Ovary (tissue), 3 donors: ENCODE measurements at regions not wholly inside any gene's neighbourhood (a gene's known extent, or its start where the extent isn't known, plus 50 kb on each side); places are given as distances from the start of the nearest gene placed in this dataset.

Source experiments
- EP300 ChIP-seq: sonication (generic); formaldehyde crosslinking; IDR thresholded peaks from one replicate; pipeline ENCODE4 v1.6.1; 2017; ENCODE audit warnings: antibody characterized with exemption
- POLR2A ChIP-seq: fragments of 450-650 bp; IDR thresholded peaks from one replicate; pipeline ENCODE4 v1.6.1; 2017; ENCODE audit warnings: antibody characterized with exemption, mild to moderate bottlenecking, moderate library complexity
- TF ChIP-seq, protein P1 (sequence below), 3 donors: fragments of 450-650 bp in 2 of 3; fragments of 200-600 bp in 1 of 3; IDR thresholded peaks; one replicate each; pipeline versions ENCODE4 v1.5.1 to v1.8.0; 2016 to 2022; ENCODE audit warnings: antibody characterized with exemption in 3 of 3, mild to moderate bottlenecking in 1 of 3
- donor health status: DM: no; HTN: no; CAD: no.

DNA sequence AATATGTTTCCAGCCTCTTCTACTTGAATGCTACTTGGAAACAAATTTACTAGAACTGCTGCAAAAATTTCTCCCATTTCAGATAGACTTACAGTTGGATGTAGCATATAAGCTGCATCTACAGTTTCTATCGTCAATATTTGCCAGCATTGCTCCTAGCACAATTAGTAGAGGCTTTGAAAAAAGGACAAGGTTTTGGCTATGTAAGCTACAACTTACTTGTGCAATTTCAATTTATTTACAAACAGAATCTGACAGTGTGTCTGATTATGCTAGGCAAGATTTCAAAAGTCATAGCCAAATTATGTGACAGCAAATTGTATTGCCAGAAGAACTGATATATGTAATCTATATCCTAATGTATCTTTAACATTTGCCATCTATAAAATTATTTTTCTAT, 628.4 kb upstream of the FAM174A start:
- no peak for TF ChIP-seq POLR2A
- TF ChIP-seq, protein P1, sequence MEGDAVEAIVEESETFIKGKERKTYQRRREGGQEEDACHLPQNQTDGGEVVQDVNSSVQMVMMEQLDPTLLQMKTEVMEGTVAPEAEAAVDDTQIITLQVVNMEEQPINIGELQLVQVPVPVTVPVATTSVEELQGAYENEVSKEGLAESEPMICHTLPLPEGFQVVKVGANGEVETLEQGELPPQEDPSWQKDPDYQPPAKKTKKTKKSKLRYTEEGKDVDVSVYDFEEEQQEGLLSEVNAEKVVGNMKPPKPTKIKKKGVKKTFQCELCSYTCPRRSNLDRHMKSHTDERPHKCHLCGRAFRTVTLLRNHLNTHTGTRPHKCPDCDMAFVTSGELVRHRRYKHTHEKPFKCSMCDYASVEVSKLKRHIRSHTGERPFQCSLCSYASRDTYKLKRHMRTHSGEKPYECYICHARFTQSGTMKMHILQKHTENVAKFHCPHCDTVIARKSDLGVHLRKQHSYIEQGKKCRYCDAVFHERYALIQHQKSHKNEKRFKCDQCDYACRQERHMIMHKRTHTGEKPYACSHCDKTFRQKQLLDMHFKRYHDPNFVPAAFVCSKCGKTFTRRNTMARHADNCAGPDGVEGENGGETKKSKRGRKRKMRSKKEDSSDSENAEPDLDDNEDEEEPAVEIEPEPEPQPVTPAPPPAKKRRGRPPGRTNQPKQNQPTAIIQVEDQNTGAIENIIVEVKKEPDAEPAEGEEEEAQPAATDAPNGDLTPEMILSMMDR (IDR thresholded peaks at IDR 0.05) = no peak
- no peak for TF ChIP-seq EP300
